ENCODE measurements at regions not wholly inside any gene's neighbourhood (a gene's known extent, or its start where the extent isn't known, plus 50 kb on each side); places are given as distances from the start of the nearest gene placed in this dataset.

- TF ChIP-seq, protein P1, sequence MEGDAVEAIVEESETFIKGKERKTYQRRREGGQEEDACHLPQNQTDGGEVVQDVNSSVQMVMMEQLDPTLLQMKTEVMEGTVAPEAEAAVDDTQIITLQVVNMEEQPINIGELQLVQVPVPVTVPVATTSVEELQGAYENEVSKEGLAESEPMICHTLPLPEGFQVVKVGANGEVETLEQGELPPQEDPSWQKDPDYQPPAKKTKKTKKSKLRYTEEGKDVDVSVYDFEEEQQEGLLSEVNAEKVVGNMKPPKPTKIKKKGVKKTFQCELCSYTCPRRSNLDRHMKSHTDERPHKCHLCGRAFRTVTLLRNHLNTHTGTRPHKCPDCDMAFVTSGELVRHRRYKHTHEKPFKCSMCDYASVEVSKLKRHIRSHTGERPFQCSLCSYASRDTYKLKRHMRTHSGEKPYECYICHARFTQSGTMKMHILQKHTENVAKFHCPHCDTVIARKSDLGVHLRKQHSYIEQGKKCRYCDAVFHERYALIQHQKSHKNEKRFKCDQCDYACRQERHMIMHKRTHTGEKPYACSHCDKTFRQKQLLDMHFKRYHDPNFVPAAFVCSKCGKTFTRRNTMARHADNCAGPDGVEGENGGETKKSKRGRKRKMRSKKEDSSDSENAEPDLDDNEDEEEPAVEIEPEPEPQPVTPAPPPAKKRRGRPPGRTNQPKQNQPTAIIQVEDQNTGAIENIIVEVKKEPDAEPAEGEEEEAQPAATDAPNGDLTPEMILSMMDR (IDR thresholded peaks at IDR 0.05): no peak
- TF ChIP-seq POLR2A (IDR thresholded peaks at IDR 0.05): no peak
These were observed 184.7 kb downstream of the SOX9 start for GRCh38 chr17:72305472-72305871.

Data from heart left ventricle (tissue), 13 donors.